OCI-LY3 (cell line): ENCODE measurements at regions not wholly inside any gene's neighbourhood (a gene's known extent, or its start where the extent isn't known, plus 50 kb on each side); places are given as distances from the start of the nearest gene placed in this dataset.

ENCODE experiments used
- EZH2phosphoT487 ChIP-seq: fragments of 200-600 bp; shearing (Covaris generic); IDR thresholded peaks from 2 replicates; pipeline ENCODE4 v1.6.1; 2018; ENCODE audit warnings: antibody characterized with exemption, mixed run types, low read depth
- TF ChIP-seq, protein P1 (sequence below): fragments of 200-600, 300-600 bp; sonication (generic); IDR thresholded peaks from 2 replicates; pipeline ENCODE4 v1.5.1; 2014; ENCODE audit warnings: antibody characterized with exemption, low read length, low read depth

DNA sequence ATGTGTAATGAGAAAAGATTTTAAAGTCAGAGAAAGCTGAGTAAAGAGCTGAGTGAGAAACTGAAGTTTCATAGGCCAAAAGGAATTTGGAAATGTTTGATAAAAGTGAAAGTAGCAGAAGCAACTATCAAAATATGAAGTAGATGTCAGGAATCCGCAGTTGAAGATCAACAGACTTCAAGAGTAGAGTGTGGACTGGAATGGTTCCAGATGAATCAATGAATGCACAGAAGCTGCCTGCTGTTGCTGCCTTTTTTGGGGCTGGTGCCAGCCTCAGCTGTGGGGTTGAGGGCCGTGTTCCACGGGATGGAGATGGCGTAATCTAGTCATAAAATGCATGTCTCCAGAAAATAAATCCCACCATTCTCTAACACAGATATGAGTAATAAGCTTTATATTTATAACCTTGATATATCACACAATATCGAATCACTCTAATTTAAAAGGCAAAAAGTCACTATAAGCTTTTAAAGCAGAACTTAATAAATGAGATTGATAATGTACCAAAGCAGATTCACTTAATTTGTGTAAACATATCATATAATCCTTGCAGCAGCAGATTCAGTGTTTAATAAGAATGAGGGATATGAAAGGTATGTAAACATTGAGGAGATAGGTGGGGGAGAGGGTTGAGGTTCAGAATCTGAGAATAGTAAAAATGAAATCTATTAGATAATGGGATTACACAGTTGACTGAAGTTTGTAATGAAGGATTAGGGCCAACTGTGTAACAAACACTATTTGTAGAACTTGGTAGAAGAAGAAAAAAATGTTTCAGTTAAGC is 652.3 kb upstream of the FTMT start:
- TF ChIP-seq, protein P1, sequence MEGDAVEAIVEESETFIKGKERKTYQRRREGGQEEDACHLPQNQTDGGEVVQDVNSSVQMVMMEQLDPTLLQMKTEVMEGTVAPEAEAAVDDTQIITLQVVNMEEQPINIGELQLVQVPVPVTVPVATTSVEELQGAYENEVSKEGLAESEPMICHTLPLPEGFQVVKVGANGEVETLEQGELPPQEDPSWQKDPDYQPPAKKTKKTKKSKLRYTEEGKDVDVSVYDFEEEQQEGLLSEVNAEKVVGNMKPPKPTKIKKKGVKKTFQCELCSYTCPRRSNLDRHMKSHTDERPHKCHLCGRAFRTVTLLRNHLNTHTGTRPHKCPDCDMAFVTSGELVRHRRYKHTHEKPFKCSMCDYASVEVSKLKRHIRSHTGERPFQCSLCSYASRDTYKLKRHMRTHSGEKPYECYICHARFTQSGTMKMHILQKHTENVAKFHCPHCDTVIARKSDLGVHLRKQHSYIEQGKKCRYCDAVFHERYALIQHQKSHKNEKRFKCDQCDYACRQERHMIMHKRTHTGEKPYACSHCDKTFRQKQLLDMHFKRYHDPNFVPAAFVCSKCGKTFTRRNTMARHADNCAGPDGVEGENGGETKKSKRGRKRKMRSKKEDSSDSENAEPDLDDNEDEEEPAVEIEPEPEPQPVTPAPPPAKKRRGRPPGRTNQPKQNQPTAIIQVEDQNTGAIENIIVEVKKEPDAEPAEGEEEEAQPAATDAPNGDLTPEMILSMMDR: no peak
- no peak for TF ChIP-seq EZH2phosphoT487
